ENCODE measurements at regions not wholly inside any gene's neighbourhood (a gene's known extent, or its start where the extent isn't known, plus 50 kb on each side); places are given as distances from the start of the nearest gene placed in this dataset.

DNA sequence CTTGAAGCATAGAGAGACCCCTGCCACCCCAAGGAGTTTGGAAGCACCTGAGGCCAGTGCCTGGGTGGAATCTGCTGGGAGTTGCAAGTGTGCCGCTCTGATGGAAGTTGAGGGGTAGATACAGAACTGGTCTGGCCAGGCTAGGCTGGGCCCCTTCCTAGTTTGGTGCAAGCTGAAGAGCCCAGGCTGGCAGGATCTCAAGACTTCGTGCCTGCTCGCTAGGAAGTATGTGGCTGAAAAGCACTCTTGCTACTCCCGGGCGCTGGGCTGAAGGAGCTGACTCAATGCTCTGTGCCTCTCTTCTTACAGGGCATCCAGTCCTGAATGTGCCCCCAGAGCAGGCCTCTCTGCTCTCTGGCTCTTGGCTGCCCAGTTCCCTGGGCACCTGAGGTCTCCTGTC, 51.7 kb upstream of the PJA1 start:
- no peak overlapping the region for H3K4me3 Mint-ChIP-seq
- H3K9me3 Mint-ChIP-seq = peaks cover 0 to 2% (median 0%) of the 10 kb centered on the region in 7 donors
- H3K27me3 Mint-ChIP-seq = peaks cover 0 to 18% (median 0%) of the 10 kb centered on the region in 3 donors
- no peak for ATAC-seq (ENCODE audit: low read depth in 2 of 2)
- H3K27ac Mint-ChIP-seq = no peak overlapping the region
- H3K36me3 Mint-ChIP-seq = no peaks in the 10 kb centered on the region
- no peak for DNase-seq
- peaks cover 0 to 3% (median 0%) of the 10 kb centered on the region in 3 donors for H3K4me1 Mint-ChIP-seq

DNA sequence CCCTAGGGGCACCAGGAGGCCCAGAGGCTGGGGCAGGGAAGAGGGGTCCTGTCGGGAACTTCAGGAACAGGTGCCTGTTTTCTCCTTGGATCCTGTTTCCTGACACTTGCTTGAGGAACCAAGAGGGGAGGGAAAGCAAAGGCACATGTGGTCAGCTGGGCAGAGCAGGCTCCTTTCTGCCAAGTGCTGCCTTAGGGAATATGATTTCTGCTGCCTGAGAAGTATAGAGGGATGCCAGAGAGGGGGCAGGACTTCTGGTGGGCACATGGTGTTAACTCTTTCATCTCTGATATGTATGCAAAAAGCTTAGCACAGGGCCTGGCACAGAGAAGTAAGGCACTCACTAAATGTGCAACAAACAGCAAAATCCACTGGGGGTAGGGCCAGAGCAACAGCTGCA, 51.2 kb upstream of the PJA1 start:
- Mint-ChIP-seq H3K4me3 (no peak overlapping the region), H3K27ac (no peak overlapping the region), H3K9me3 (peaks cover 0 to 2% (median 0%) of the 10 kb centered on the region in 7 donors), H3K27me3 (peaks cover 0 to 19% (median 0%) of the 10 kb centered on the region in 3 donors), H3K36me3 (no peaks in the 10 kb centered on the region), H3K4me1 (no peaks in the 10 kb centered on the region)
- DNase-seq (no peak), ATAC-seq (ENCODE audit: low read depth in 2 of 2) (no peak)

DNA sequence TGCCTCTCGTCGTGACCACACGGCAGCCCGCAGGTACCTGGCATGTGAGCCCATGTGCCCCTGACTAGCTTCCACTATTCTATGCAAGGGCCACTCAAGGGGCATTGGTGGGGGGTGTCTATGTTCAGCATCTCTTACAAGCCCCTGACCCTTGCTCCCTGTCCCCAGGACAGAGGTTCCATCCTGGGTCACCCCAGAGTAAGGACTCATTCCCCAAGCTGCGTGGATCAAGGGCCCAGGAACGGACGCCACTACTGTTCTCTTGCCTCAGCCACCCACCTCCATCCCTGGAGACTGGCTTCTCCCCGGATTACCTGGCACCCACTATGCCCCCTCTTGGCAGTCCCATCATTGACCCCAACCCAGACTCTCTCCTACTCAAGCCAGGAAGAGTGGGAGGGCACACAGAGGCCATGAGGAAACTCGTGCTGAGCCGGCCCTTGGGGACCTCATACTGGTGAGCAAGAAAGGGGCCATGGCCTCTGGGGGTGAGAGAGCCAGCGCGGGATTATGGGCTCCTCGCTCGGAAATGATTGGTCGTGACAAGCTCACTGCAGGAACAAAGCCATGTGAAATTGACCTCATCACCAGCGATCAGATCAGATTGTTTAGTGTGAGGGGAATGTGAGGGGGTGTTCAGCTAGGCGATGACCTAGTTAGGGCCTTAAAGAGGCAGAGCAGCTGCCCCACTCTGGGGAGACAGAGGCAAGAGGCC, 50.1 kb upstream of the PJA1 start:
- Mint-ChIP-seq H3K36me3 (no peaks in the 10 kb centered on the region), H3K4me1 (no peaks in the 10 kb centered on the region), H3K9me3 (peaks cover 0 to 2% (median 0%) of the 10 kb centered on the region in 7 donors), H3K4me3 (peak overlapping the region in 1 of 8 donors; percentile 80), H3K27ac (no peak overlapping the region), H3K27me3 (peaks cover 0 to 19% (median 0%) of the 10 kb centered on the region in 3 donors)
- DNase-seq (no peak), ATAC-seq (ENCODE audit: low read depth in 2 of 2) (no peak)
